ENCODE measurements at regions not wholly inside any gene's neighbourhood (a gene's known extent, or its start where the extent isn't known, plus 50 kb on each side); places are given as distances from the start of the nearest gene placed in this dataset.
A peak's percentile ranks its signal among the peaks of the same experiment; 100 is the strongest.

- no peak for DNase-seq (ENCODE audit: low read depth in 4 of 4, low spot score in 3 of 4)
These were observed 247.9 kb upstream of the MEF2C start for GRCh38 chr5:89130851-89131250.

DNA sequence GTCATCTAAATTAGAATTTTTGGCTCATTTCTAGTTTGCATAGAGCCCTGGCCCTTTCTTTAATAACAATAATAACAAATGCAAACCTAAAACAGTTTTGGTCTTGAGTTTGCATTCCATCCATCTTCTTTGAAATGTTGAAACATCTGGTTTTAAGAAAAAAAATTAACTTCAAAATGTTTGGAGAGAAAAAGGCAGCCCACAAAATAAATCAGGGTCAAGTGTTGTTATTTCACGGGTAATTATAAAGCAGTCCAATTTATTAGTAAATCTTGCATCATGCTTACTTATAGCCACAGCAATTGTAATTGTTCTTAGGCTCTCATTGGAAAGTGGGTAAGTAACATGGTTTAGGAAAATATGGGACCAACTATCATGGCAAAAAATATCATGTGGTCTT is 247.0 kb upstream of the MEF2C start:
- no peak for DNase-seq (ENCODE audit: low read depth in 4 of 4, low spot score in 3 of 4)

GRCh38 chr5:89128906-89129625 is 246.1 kb upstream of the MEF2C start:
- no peak for DNase-seq (ENCODE audit: low read depth in 4 of 4, low spot score in 3 of 4)

DNA sequence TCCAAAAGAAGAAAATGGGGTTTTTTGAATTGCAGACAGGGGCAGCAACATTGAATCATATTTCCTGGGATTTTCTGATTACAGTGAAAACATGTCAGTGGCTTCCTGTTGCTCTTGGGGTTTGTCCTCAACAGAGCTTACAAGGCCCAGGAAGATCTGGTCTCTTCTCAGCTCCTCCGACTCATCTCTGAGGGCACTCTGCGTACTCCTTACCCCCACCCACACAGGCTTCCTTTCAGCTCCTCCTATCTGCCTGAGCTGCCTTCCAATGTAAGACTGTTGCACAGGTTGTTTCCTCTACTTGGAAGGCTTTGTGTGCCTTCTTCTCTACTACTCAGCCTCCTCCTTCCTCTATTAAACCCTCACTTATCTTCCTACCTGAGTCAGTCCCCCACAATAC is 245.1 kb upstream of the MEF2C start:
- DNase-seq (ENCODE audit: low read depth in 4 of 4, low spot score in 3 of 4) = no peak

GRCh38 chr5:89127191-89127590 is 244.2 kb upstream of the MEF2C start:
- DNase-seq (ENCODE audit: low read depth in 4 of 4, low spot score in 3 of 4) = no peak

DNA sequence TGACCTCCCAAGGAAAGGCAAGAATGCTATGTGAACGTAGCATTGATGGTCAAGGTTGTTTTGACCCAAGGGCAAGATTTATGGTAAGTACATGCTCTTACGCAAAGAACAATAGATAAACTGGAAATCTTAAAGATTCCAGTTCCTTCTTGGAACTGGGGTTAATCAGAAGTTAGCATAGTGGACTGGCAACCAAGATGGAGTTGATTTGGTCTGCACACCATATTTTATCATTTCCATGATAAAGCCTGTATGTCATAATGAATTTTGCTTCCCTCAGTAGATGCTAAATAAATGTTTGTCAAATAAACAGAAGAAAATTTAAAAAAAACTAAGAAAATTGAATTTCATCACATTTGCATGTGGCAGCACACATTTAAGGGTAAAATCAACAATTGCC is 242.4 kb upstream of the MEF2C start:
- no peak for DNase-seq (ENCODE audit: low read depth in 4 of 4, low spot score in 3 of 4)

GRCh38 chr5:89123581-89123980 is 240.6 kb upstream of the MEF2C start:
- DNase-seq (ENCODE audit: low read depth in 4 of 4, low spot score in 3 of 4) = no peak

GRCh38 chr5:89120719-89121118 is 237.7 kb upstream of the MEF2C start:
- no peak for DNase-seq (ENCODE audit: low read depth in 4 of 4, low spot score in 3 of 4)

DNA sequence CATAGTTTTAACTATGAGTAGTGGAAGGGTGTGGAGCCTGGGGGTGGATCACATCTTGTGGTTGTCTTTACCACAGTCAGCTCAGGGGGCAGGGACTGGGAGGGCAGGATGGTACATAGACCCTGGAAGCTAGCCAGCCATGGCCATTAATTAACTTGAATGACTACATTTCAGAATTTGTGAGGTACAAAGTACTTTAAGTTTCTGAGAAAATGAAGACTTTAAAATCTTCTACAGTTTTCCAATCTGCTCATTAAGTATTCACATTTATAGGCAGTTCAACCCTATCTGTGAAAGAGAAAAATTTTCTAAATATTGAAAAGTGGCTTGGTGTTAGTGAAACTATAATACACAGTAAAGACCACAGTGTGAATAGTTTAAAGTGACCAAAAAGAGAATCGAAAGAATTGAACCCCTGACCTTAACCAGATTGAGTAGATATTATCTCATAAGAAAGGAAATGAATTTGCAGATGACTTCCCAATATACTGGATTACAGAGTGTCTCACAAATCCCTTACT is 234.2 kb upstream of the MEF2C start:
- DNase-seq (ENCODE audit: low read depth in 4 of 4, low spot score in 3 of 4) = peak in 2 of 4 donors; percentile 2 to 16

- no peak for DNase-seq (ENCODE audit: low read depth in 4 of 4, low spot score in 3 of 4)
These were observed 228.1 kb upstream of the MEF2C start for GRCh38 chr5:89110916-89111646.

- DNase-seq (ENCODE audit: low read depth in 4 of 4, low spot score in 3 of 4) = no peak
These were observed 223.5 kb upstream of the MEF2C start for GRCh38 chr5:89106480-89106879.

GRCh38 chr5:89105836-89106235 is 222.9 kb upstream of the MEF2C start:
- DNase-seq (ENCODE audit: low read depth in 4 of 4, low spot score in 3 of 4) = no peak

- DNase-seq (ENCODE audit: low read depth in 4 of 4, low spot score in 3 of 4) = no peak
These were observed 222.2 kb upstream of the MEF2C start for GRCh38 chr5:89105171-89105695.

GRCh38 chr5:89098199-89098756 is 215.3 kb upstream of the MEF2C start:
- DNase-seq (ENCODE audit: low read depth in 4 of 4, low spot score in 3 of 4) = no peak

DNA sequence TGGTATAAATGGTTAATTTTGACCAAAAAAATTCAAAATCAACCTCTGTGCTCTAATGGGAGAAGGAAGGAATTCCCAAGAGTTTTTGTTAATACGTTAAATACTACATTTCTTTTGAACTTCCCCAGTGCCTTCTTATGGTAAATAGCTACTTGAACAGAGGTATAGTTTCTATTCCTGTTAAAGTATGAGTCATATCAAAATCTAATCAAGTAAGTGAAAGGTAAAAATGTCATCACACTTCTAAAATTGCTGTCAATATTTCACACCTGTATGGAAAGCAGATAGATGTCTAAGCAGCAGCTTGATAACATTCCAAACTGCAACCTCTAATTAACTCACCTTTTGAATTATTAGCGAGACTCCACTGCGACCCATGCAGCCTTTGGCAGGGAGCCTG is 214.1 kb upstream of the MEF2C start:
- DNase-seq (ENCODE audit: low read depth in 4 of 4, low spot score in 3 of 4) = no peak

DNA sequence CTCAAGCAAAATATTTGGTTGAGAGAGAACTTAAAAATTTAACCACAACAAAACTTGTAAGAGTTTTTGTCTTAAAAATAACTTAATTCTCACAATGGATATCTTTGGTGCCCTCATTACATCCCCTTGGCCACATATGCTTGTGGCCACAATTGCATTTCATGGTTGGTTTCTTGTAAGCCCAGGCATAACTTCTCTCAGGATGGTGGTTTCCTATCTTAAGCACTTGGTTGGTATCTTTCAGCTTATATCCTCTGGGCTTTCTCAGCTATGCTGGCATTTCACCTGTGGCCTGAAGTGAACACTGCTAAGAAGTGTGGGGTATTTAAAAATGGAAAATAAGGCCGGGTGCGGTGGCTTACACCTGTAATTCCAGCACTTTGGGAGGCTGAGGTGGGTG is 212.4 kb upstream of the MEF2C start:
- no peak for DNase-seq (ENCODE audit: low read depth in 4 of 4, low spot score in 3 of 4)

- no peak for DNase-seq (ENCODE audit: low read depth in 4 of 4, low spot score in 3 of 4)
These were observed 207.1 kb upstream of the MEF2C start for GRCh38 chr5:89090037-89090436.

- no peak for DNase-seq (ENCODE audit: low read depth in 4 of 4, low spot score in 3 of 4)
These were observed 204.8 kb upstream of the MEF2C start for GRCh38 chr5:89087551-89088318.

- DNase-seq (ENCODE audit: low read depth in 4 of 4, low spot score in 3 of 4) = no peak
These were observed 204.1 kb upstream of the MEF2C start for GRCh38 chr5:89087128-89087527.

DNA sequence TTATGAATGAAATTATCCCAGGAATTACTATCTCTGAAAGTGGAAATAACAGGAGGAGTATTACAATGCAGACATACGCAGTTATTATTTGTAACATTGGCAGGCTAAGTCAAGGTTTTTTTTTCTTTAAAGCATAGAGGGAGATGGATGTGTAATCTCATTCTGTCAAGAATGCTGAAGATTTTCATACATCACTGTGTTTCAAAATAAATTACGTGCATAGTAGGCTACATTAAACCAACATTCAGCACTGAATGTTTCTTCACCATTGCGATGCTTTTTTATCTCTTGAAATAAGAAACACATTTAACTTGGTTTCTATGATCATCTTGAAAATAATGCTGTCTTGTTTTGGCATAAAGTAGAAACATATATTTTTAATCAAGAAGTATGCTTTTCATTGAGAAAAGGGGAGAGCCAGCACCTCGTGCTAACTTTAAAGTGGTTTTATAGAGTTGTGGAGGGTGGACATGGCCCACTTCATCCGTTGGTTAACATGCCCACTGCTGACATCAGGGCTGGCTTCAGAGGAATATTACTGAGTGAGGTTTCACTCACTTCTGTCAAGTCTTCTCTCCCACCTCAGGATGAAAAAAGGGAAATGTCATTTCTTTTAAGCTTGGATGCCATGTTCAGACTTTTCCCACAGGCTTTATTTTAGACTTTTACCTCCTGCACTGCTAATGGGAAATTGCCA is 203.6 kb upstream of the MEF2C start:
- no peak for DNase-seq (ENCODE audit: low read depth in 4 of 4, low spot score in 3 of 4)
